ENCODE measurements at regions not wholly inside any gene's neighbourhood (a gene's known extent, or its start where the extent isn't known, plus 50 kb on each side); places are given as distances from the start of the nearest gene placed in this dataset.

GRCh38 chr7:35749556-35749955 is 51.3 kb upstream of the SEPTIN7 start (continued):
- TF ChIP-seq ATF2 (IDR thresholded peaks at IDR 0.05; ENCODE audit: low read length): no peak
- TF ChIP-seq EP300 (IDR thresholded peaks at IDR 0.05; ENCODE audit: borderline replicate concordance in 1 of 2, low read depth in 2 of 2, low read length in 2 of 2): no peak
